Lower leg skin (tissue), 4 donors: ENCODE measurements at regions not wholly inside any gene's neighbourhood (a gene's known extent, or its start where the extent isn't known, plus 50 kb on each side); places are given as distances from the start of the nearest gene placed in this dataset.

Experiments used
- DNase-seq, 2 donors: peaks; one replicate each; pipeline ENCODE4 v3.0.0-alpha.2; 2019; ENCODE audit warnings: low spot score in 2 of 2
- H3K4me3 ChIP-seq: fragments of 200-600 bp; sonication (generic); 2 replicates; pipeline ENCODE4 v1.5.1; 2017; ENCODE audit warnings: mild to moderate bottlenecking, low read depth; ENCODE audit not compliant: poor library complexity, severe bottlenecking
- POLR2A ChIP-seq, 2 donors: fragments of 450-650 bp; IDR thresholded peaks; one replicate each; pipeline ENCODE4 v1.6.1; 2016 to 2017; ENCODE audit warnings: antibody characterized with exemption in 2 of 2, mild to moderate bottlenecking in 1 of 2, moderate library complexity in 1 of 2
- WGBS, 2 donors: methylation state at CpG; one replicate each; pipeline ENCODE4 v1.1.5; 2018; 5-methylcytosine and 5-hydroxymethylcytosine counted together
- intact Hi-C: fragments of 100-400 bp; cut with DNase I; formaldehyde crosslinking; loops from one replicate; pipeline ENCODE4 v1.15.0; 2023; ENCODE audit warnings: low total_unique reads
- TF ChIP-seq, protein P1 (sequence below), 3 donors: fragments of 450-650 bp; IDR thresholded peaks; one replicate each; pipeline ENCODE4 v1.5.1; 2016; ENCODE audit warnings: antibody characterized with exemption in 3 of 3, mild to moderate bottlenecking in 3 of 3, moderate library complexity in 2 of 3

DNA sequence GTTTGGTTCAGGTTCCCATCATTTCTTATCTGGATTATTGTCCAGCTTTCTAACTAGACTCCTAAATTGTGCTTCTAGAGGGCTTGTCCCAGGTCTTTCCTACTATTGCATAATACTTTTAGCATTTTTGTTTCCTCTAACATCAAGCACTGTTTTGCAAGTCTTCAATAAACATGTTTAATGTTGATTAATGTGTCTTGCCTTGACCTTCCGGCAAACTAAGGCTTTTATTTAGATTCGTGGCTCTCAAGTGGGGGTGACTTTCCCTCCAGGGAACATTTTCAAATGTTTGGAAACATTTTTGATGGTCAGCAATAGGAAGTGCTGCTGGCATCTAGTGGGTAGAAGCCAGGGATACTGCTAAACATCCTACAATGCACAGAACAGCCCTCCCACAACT lies 90.7 kb downstream of the RPE65 start:
- 45 to 60% methylated on average over 2 of the region's 2 CpGs for WGBS, 2 donors
- intact Hi-C loops = no loop called here
- no peak overlapping the region for H3K4me3 ChIP-seq
- no peak for DNase-seq
- TF ChIP-seq, protein P1, sequence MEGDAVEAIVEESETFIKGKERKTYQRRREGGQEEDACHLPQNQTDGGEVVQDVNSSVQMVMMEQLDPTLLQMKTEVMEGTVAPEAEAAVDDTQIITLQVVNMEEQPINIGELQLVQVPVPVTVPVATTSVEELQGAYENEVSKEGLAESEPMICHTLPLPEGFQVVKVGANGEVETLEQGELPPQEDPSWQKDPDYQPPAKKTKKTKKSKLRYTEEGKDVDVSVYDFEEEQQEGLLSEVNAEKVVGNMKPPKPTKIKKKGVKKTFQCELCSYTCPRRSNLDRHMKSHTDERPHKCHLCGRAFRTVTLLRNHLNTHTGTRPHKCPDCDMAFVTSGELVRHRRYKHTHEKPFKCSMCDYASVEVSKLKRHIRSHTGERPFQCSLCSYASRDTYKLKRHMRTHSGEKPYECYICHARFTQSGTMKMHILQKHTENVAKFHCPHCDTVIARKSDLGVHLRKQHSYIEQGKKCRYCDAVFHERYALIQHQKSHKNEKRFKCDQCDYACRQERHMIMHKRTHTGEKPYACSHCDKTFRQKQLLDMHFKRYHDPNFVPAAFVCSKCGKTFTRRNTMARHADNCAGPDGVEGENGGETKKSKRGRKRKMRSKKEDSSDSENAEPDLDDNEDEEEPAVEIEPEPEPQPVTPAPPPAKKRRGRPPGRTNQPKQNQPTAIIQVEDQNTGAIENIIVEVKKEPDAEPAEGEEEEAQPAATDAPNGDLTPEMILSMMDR (IDR thresholded peaks at IDR 0.05) = no peak
- no peak for TF ChIP-seq POLR2A (IDR thresholded peaks at IDR 0.05)

DNA sequence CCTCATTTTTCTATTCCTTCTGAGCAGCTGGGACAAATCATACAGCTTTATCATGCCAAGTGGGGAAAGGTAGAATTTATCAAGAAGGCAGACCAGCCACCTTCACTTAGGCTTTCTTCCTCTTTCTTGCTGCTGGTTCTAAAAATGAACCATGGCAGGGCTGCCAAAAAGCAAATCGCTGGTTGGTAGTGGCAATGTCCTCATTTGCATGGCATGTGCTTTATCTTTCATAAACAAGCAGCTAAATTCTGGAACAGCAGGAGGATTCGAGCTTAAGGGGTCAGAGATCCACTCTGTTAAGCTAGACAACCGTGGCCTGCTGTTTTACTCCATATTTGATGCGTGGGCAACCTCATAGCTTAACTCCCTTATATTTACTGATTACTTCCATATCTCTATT lies 91.3 kb downstream of the RPE65 start:
- 38 to 49% methylated on average over 4 of the region's 4 CpGs for WGBS, 2 donors
- no peak for DNase-seq
- intact Hi-C loops = no loop called here
- no peak overlapping the region for H3K4me3 ChIP-seq
- no peak for TF ChIP-seq POLR2A (IDR thresholded peaks at IDR 0.05)
- TF ChIP-seq, protein P1 (IDR thresholded peaks at IDR 0.05) = no peak

DNA sequence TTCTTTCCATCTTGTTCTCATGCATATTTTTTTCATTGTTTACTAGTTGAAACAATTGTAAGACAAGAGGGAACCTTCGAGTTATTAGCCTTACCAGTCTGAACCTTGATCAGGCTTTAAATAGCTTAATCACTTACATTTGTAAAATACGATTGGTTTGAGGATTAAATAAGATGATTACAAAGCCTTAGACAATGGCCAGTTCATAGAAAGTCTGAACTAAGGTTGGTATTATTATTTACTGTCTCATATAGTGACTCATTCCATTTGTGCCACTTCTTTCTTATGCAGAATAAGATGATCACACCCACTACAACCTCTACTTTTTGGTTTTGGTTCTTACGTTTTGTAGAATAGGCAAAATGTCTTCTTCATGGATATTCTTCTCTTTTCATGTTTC lies 94.1 kb downstream of the RPE65 start:
- no peak overlapping the region for H3K4me3 ChIP-seq
- DNase-seq = no peak
- 87 to 90% methylated on average over 3 of the region's 3 CpGs for WGBS, 2 donors
- intact Hi-C loops = no loop called here
- TF ChIP-seq, protein P1 (IDR thresholded peaks at IDR 0.05) = no peak
- no peak for TF ChIP-seq POLR2A (IDR thresholded peaks at IDR 0.05)

DNA sequence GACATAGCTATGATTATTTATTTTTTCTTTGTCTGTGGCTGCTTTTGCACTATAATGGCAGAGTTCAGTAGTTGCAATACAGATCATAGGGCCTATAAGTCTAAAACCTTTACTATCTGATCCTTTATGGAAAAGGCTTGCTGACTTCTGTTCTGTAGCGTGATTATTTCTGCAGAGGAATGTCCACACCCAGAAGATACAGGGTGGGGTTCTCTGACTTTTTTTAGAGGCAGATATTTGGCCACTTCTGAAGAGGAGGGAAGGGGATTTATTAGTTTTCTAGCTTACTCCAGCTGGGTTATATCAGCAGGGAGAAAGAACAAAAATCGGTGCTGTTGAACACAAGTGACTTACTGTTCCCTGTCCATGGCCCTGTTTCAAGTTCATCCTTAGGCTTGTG lies 97.6 kb downstream of the RPE65 start:
- no peak overlapping the region for H3K4me3 ChIP-seq
- 47 to 49% methylated on average over 2 of the region's 2 CpGs for WGBS, 2 donors
- TF ChIP-seq POLR2A (IDR thresholded peaks at IDR 0.05) = no peak
- TF ChIP-seq, protein P1 (IDR thresholded peaks at IDR 0.05) = no peak
- DNase-seq = no peak
- intact Hi-C loops = no loop called here

DNA sequence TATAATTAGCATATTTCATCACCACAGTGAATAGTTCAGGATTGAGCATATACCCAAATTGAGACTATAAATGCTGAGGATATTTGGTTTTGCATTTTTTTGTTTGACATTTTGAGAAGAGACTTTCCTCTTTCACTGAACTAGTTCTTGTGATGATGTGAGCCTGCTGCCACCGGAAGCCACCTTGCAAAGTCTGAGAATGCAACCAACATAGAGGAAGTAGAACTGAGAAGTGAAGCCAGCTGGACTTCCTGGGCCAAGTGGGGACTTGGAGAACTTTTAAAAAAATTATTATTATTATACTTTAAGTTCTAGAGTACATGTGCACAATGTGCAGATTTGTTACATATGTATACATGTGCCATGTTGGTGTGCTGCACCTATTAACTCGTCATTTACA lies 102.3 kb downstream of the RPE65 start:
- no peak overlapping the region for H3K4me3 ChIP-seq
- peak in 1 of 2 donors; percentile 25 for DNase-seq
- TF ChIP-seq POLR2A (IDR thresholded peaks at IDR 0.05) = no peak
- TF ChIP-seq, protein P1 (IDR thresholded peaks at IDR 0.05) = no peak
- intact Hi-C loops = loop anchor here (5.0 kb wide), 1 partner anchor 230 kb away; no protein-coding TSS in a partner anchor
- WGBS, 2 donors = 75 to 83% methylated on average over 2 of the region's 2 CpGs

DNA sequence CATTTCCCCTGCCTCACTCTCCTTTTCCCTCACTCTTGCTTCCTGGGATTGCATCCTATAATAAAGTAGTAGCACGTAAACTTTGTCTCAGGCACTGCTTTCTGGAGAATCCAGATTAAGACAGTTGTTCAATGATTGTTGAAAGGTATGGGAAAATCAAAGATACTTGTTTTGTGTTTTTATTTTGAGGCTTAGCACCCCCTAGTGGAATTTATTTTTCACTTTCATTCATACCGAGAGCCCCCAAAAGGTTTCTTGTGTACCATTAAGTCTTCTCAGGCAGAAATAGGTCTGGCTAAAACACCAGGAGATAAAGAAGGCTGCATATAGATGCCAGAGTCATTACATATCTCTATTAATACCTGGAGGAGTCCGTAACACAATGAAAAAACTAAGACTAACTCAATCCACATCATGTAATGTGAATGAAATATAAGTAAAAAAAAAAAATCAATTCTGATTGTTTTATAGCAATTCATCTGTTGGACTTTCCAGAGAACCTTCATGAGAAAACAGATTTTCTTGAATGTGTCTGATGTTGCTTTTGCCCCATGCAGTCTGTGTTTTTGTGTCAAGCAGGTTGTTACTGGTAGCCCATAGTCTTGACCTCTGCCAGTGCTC lies 103.5 kb downstream of the RPE65 start:
- intact Hi-C loops = loop anchor here (5.0 kb wide), 1 partner anchor 229 kb away; no protein-coding TSS in a partner anchor
- no peak overlapping the region for H3K4me3 ChIP-seq
- WGBS, 2 donors = 52 to 55% methylated on average over 3 of the region's 3 CpGs
- no peak for TF ChIP-seq POLR2A (IDR thresholded peaks at IDR 0.05)
- TF ChIP-seq, protein P1 (IDR thresholded peaks at IDR 0.05) = no peak
- DNase-seq = no peak
